ENCODE measurements at regions not wholly inside any gene's neighbourhood (a gene's known extent, or its start where the extent isn't known, plus 50 kb on each side); places are given as distances from the start of the nearest gene placed in this dataset.

DNA sequence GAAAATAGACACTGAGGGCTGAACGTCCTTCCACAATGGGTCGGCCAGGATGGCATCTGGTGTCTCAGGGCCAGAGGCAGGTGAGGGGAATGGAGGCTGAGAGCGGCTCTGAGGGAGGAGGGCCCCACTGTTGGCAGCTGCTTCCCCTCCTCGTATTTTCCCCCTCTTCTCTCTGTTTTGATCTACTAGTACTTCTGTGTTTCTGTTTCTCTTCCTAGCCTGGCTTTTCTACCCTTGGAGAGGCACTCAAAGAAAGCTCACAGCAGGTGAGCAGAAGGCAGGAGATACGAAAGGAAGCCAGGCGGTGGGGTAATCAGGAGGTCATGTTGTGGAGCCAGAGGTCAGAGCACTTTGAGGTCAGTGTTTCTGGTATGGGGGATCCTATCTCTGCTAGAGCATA lies 151.8 kb upstream of the GATB start:
- FAIRE-seq (no peak), ATAC-seq (no peak; the same call in 1 of the 3 replicates), DNase-seq (ENCODE audit: low read depth, low spot score) (no peak)
- H3K27me3 ChIP-seq (replicated peaks in 1 of 2; ENCODE audit: control insufficient read depth in 2 of 2, insufficient read depth in 2 of 2, low read length in 1 of 2): no peaks in the 10 kb centered on the region
- no peaks in the 10 kb centered on the region for H3K36me3 ChIP-seq (ENCODE audit: control insufficient read depth in 2 of 2, insufficient read depth in 2 of 2, low read length in 1 of 2)
- H3K4me3 ChIP-seq: no peak overlapping the region
- ChIA-PET CTCF (interaction anchor here (1.4 kb wide), 1 partner anchor 12 kb away, joined by 3 read pairs; no protein-coding TSS in a partner anchor), POLR2A (no interaction called here), SMC1A (ENCODE audit: uncharacterized antibody, unreplicated experiment) (interaction anchor here (0.5 to 0.6 kb wide), 3 partner anchors 37 to 103 kb away, joined by 3 read pairs; no protein-coding TSS in a partner anchor), RAD21 (ENCODE audit: unreplicated experiment) (no interaction called here)
- no peaks in the 10 kb centered on the region for H3K79me2 ChIP-seq (ENCODE audit: control insufficient read depth, insufficient read depth, low read length)
- no peak overlapping the region for H3K27ac ChIP-seq (ENCODE audit: control insufficient read depth, insufficient read depth)
- in situ Hi-C loops (cut with MboI) (no loop called here), intact Hi-C loops (cut with micrococcal nuclease; ENCODE audit: unreplicated experiment) (no loop called here)
- TF ChIP-seq PAX5 (IDR thresholded peaks at IDR 0.05; ENCODE audit: borderline replicate concordance, low read depth, low read length): no peak
- no peak for TF ChIP-seq YY1 (IDR thresholded peaks at IDR 0.05; ENCODE audit: low read depth, low read length)
- no peak for TF ChIP-seq EGR1 (IDR thresholded peaks at IDR 0.05; ENCODE audit: borderline replicate concordance in 1 of 2, low read depth in 2 of 2, low read length in 2 of 2)
- no peak for TF ChIP-seq BCL11A (IDR thresholded peaks at IDR 0.05; ENCODE audit: low read depth, low read length)
- TF ChIP-seq, protein P1, sequence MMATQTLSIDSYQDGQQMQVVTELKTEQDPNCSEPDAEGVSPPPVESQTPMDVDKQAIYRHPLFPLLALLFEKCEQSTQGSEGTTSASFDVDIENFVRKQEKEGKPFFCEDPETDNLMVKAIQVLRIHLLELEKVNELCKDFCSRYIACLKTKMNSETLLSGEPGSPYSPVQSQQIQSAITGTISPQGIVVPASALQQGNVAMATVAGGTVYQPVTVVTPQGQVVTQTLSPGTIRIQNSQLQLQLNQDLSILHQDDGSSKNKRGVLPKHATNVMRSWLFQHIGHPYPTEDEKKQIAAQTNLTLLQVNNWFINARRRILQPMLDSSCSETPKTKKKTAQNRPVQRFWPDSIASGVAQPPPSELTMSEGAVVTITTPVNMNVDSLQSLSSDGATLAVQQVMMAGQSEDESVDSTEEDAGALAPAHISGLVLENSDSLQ (IDR thresholded peaks at IDR 0.05): no peak
- TF ChIP-seq RELA (IDR thresholded peaks at IDR 0.05; ENCODE audit: borderline replicate concordance, partially characterized antibody): no peak
- TF ChIP-seq LARP7 (IDR thresholded peaks at IDR 0.05): no peak
- no peak for TF ChIP-seq POLR2A (IDR thresholded peaks at IDR 0.05; ENCODE audit: low read depth, low read length)
- TF ChIP-seq STAT1 (conservative IDR thresholded peaks at IDR 0.05): no peak
- no peak for TF ChIP-seq HDAC6 (IDR thresholded peaks at IDR 0.05; ENCODE audit: unreplicated experiment)
- no peak for TF ChIP-seq BHLHE40 (IDR thresholded peaks at IDR 0.05; ENCODE audit: borderline replicate concordance in 1 of 2, low read depth in 2 of 2, low read length in 1 of 2)
- H3K4me1 ChIP-seq (ENCODE audit: control insufficient read depth, insufficient read depth, low read length): peaks cover 3% of the 10 kb centered on the region
- no peak overlapping the region for H2AFZ ChIP-seq (ENCODE audit: control insufficient read depth, low read depth, low read length)
- WGBS (ENCODE audit: insufficient coverage, insufficient replicate concordance, low lambda C conversion rate, missing lambda C conversion rate): 34% methylated on average over 6 of the region's 6 CpGs
- H3K9me3 ChIP-seq (replicated peaks; ENCODE audit: control insufficient read depth, insufficient read depth, low read length): no peaks in the 10 kb centered on the region; the same call in 2 of the 3 replicates
- H3K4me2 ChIP-seq (ENCODE audit: control insufficient read depth, insufficient read depth): no peak overlapping the region
- no peaks in the 10 kb centered on the region for H4K20me1 ChIP-seq (ENCODE audit: control insufficient read depth, insufficient read depth)
- BruUV-seq (replicated peaks): no TSS peak
- H3K9ac ChIP-seq (ENCODE audit: control insufficient read depth, insufficient read depth, low read length): no peak overlapping the region

All from GM12878 (cell line).